ENCODE measurements at regions not wholly inside any gene's neighbourhood (a gene's known extent, or its start where the extent isn't known, plus 50 kb on each side); places are given as distances from the start of the nearest gene placed in this dataset.
"Not testable (repeated sequence)": the region's sequence is repeated elsewhere in the genome, so short reads cannot be mapped to it uniquely, and the experiment has no call there.

- H3K27ac ChIP-seq: no peak overlapping the region
- no peaks in the 10 kb centered on the region for H3K27me3 ChIP-seq
- DNase-seq (no peak), ATAC-seq (no peak)
- H3K4me1 ChIP-seq: no peaks in the 10 kb centered on the region
- intact Hi-C loops (cut with DNase I): no loop called here
- no peaks in the 10 kb centered on the region for H3K9me3 ChIP-seq
- H3K36me3 ChIP-seq (replicated peaks in 1 of 2; ENCODE audit: insufficient read depth in 1 of 2, low read depth in 2 of 2): no peaks in the 10 kb centered on the region
- H3K4me3 ChIP-seq: no peak overlapping the region
- TF ChIP-seq POLR2A (IDR thresholded peaks at IDR 0.05): no peak
- TF ChIP-seq CTCF (IDR thresholded peaks at IDR 0.05): no peak
Measured at GRCh38 chrX:43269201-43269600, 386.9 kb upstream of the MAOA start.

GRCh38 chrX:43277879-43278278 is 378.2 kb upstream of the MAOA start:
- no peaks in the 10 kb centered on the region for H3K27me3 ChIP-seq
- DNase-seq (no peak), ATAC-seq (no peak)
- no peaks in the 10 kb centered on the region for H3K9me3 ChIP-seq
- 60 to 88% methylated on average over 1 to 3 of the region's 8 CpGs for WGBS, 2 donors
- no peak overlapping the region for H3K4me3 ChIP-seq
- H3K4me1 ChIP-seq: no peaks in the 10 kb centered on the region
- TF ChIP-seq POLR2A (IDR thresholded peaks at IDR 0.05) (no peak), CTCF (IDR thresholded peaks at IDR 0.05) (no peak)
- no peaks in the 10 kb centered on the region for H3K36me3 ChIP-seq (replicated peaks in 1 of 2; ENCODE audit: insufficient read depth in 1 of 2, low read depth in 2 of 2)
- no peak overlapping the region for H3K27ac ChIP-seq
- intact Hi-C loops (cut with DNase I): no loop called here

- intact Hi-C loops (cut with DNase I): no loop called here
- H3K4me3 ChIP-seq: no peak overlapping the region
- H3K36me3 ChIP-seq (replicated peaks in 1 of 2; ENCODE audit: insufficient read depth in 1 of 2, low read depth in 2 of 2): no peaks in the 10 kb centered on the region
- no peak overlapping the region for H3K27ac ChIP-seq
- TF ChIP-seq CTCF (IDR thresholded peaks at IDR 0.05): no peak
- TF ChIP-seq POLR2A (IDR thresholded peaks at IDR 0.05): no peak
- H3K9me3 ChIP-seq: no peaks in the 10 kb centered on the region
- no peaks in the 10 kb centered on the region for H3K4me1 ChIP-seq
- H3K27me3 ChIP-seq: no peaks in the 10 kb centered on the region
- DNase-seq: no peak
- ATAC-seq: no peak
- 69% methylated on average over 3 of the region's 19 CpGs; no CpG with 5 or more reads in 1 of the 2 donors for WGBS, 2 donors
Measured at GRCh38 chrX:43278440-43278839, 377.7 kb upstream of the MAOA start.

DNA sequence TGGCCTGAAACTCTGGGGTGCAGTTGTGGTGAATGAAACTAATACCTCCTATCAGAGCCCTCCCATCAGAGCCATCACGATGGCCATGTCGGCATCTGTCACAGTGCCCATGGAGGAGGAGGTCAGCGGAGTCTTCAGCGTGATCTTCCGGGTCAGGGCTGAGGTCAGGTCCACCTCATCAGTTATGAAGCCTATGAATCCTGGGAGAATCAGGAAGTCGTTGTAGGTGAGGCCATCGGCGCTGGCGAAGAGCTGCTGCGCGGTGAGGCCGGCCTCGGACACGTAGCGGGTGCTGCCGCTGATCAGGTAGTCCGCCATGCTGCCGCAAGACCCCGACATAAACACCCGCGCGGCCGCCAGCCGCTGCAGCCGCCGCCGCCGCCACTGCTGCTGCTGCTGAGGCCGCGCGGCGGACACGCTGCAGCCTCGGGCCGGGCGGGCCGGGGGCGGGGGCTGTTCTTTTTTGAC is 376.7 kb upstream of the MAOA start:
- TF ChIP-seq CTCF (IDR thresholded peaks at IDR 0.05) (no peak), POLR2A (IDR thresholded peaks at IDR 0.05) (no peak)
- DNase-seq: no peak
- WGBS, 2 donors: 95 to 100% methylated on average over 4 to 8 of the region's 38 CpGs
- intact Hi-C loops (cut with DNase I): no loop called here
- Histone ChIP-seq H3K9me3 (no peaks in the 10 kb centered on the region), H3K27ac (no peak overlapping the region), H3K36me3 (replicated peaks in 1 of 2; ENCODE audit: insufficient read depth in 1 of 2, low read depth in 2 of 2) (no peaks in the 10 kb centered on the region), H3K4me3 (no peak overlapping the region), H3K4me1 (no peaks in the 10 kb centered on the region), H3K27me3 (no peaks in the 10 kb centered on the region)
- no peak for ATAC-seq

GRCh38 chrX:43283187-43283586 is 372.9 kb upstream of the MAOA start:
- no peak for DNase-seq
- Histone ChIP-seq H3K9me3 (no peaks in the 10 kb centered on the region), H3K36me3 (replicated peaks in 1 of 2; ENCODE audit: insufficient read depth in 1 of 2, low read depth in 2 of 2) (no peaks in the 10 kb centered on the region), H3K27me3 (no peaks in the 10 kb centered on the region), H3K4me1 (no peaks in the 10 kb centered on the region), H3K4me3 (no peak overlapping the region), H3K27ac (no peak overlapping the region)
- 78 to 79% methylated on average over 1 of the region's 1 CpG for WGBS, 2 donors
- TF ChIP-seq CTCF (IDR thresholded peaks at IDR 0.05): no peak
- no peak for TF ChIP-seq POLR2A (IDR thresholded peaks at IDR 0.05)
- intact Hi-C loops (cut with DNase I): no loop called here
- ATAC-seq: no peak

DNA sequence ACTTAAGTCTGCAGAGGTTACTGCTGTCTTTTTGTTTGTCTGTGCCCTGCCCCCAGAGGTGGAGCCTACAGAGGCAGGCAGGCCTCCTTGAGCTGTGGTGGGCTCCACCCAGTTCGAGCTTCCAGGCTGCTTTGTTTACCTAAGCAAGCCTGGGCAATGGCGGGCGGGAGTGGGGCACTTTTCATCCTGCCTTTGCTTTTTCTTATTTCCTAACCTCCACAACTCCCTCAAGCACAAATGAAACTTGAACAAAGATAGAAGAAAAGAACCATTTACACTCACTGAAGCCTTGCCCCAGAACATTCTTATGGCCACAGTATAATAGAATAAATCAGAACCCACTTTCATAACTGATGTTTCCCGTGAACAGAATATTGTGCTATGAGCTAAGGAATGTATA is 344.5 kb upstream of the MAOA start:
- H3K4me1 ChIP-seq; H3K4me3 ChIP-seq; H3K9me3 ChIP-seq; H3K36me3 ChIP-seq (replicated peaks in 1 of 2; ENCODE audit: insufficient read depth in 1 of 2, low read depth in 2 of 2); ATAC-seq; H3K27me3 ChIP-seq; intact Hi-C loops (cut with DNase I); DNase-seq; H3K27ac ChIP-seq: not testable (repeated sequence)
- 35 to 38% methylated on average over 4 of the region's 4 CpGs for WGBS, 2 donors
